Lung (tissue), 11 donors: ENCODE measurements at regions not wholly inside any gene's neighbourhood (a gene's known extent, or its start where the extent isn't known, plus 50 kb on each side); places are given as distances from the start of the nearest gene placed in this dataset.

Source experiments
- ATAC-seq: fragments of 200-7000 bp; cut with Tn5 transposase; one replicate; pipeline ENCODE4 v1.9.1; 2020; ENCODE audit warnings: moderate number of reproducible peaks; ENCODE audit not compliant: insufficient read depth, low FRiP score
- DNase-seq, 3 donors: peaks; one replicate each; pipeline ENCODE4 v3.0.0-alpha.2; 2013 to 2017
- H3K27ac ChIP-seq, 2 donors: one replicate each; pipeline ENCODE4 v1.5.1; 2013; ENCODE audit warnings: mild to moderate bottlenecking in 2 of 2, moderate library complexity in 2 of 2, control low read depth in 1 of 2, inconsistent platforms in 1 of 2, low read depth in 1 of 2, low read length in 1 of 2
- H3K27me3 ChIP-seq, 3 donors: one replicate each; pipeline ENCODE4 v1.5.1; 2013; ENCODE audit warnings: low read length in 2 of 3; ENCODE audit not compliant: control insufficient read depth in 3 of 3, insufficient read depth in 3 of 3
- H3K36me3 ChIP-seq, 4 donors: one replicate each; pipeline ENCODE4 v1.5.1; 2013; ENCODE audit warnings: low read length in 4 of 4, mild to moderate bottlenecking in 1 of 4, moderate library complexity in 1 of 4; ENCODE audit not compliant: control insufficient read depth in 4 of 4, insufficient read depth in 4 of 4
- H3K4me1 ChIP-seq, 5 donors: one replicate each; pipeline ENCODE4 v1.5.1; 2013; ENCODE audit warnings: low read length in 5 of 5, mild to moderate bottlenecking in 2 of 5, moderate library complexity in 1 of 5; ENCODE audit not compliant: control insufficient read depth in 5 of 5, insufficient read depth in 5 of 5
- H3K4me3 ChIP-seq: one replicate; pipeline ENCODE4 v1.5.1; 2013; ENCODE audit warnings: mild to moderate bottlenecking, control low read depth, moderate library complexity
- H3K9ac ChIP-seq, 2 donors: one replicate each; pipeline ENCODE4 v1.5.1; 2013; ENCODE audit warnings: low read length in 2 of 2, control low read depth in 1 of 2; ENCODE audit not compliant: insufficient read depth in 1 of 2
- H3K9me3 ChIP-seq, 4 donors: one replicate each; pipeline ENCODE4 v1.5.1; 2013; ENCODE audit warnings: low read length in 3 of 4, mild to moderate bottlenecking in 1 of 4, moderate library complexity in 1 of 4; ENCODE audit not compliant: control insufficient read depth in 4 of 4, insufficient read depth in 3 of 4
- CTCF ChIP-seq: IDR thresholded peaks from 2 replicates; pipeline ENCODE4 v1.5.1; 2012; ENCODE audit warnings: mild to moderate bottlenecking; ENCODE audit errors: control extremely low read depth, extremely low read depth
- WGBS, 2 donors: extraction: QIAGEN DNeasy Blood & Tissue Kit; methylation state at CpG; one replicate each; pipeline ENCODE4 v1.1.7; 2013; 5-methylcytosine and 5-hydroxymethylcytosine counted together
- donor health status: control.
- donor health status: control.
- donor health status: Bipolar disorder and iron deficiency.
- donor health status: healthy.
- donor health status: DM: yes; HTN: yes; CAD: no.

DNA sequence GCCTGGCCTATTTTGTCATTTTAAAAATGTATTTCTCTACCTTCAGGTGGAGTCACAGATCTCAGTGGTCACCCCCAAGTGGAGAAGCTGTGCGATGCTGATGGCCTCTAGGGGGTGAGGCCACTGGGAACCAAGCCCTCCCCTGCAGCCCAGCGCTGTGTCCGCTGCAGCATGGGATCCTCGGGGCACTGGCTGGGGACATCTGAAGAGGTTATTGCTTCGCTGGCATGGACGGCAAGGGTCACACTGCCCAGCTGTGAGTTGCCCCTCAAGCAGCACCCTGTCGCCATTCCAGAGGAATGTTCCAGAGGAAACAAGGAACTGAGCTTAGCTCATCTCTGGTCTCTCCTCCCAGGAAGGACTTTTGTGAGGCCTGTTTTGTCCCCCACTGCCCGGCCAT, 119.6 kb upstream of the S1PR3 start:
- ATAC-seq = no peak
- H3K4me3 ChIP-seq = no peak overlapping the region
- peaks cover 0 to 5% (median 1%) of the 10 kb centered on the region in 4 donors for H3K9me3 ChIP-seq
- peaks cover 0 to 21% (median 5%) of the 10 kb centered on the region in 5 donors for H3K4me1 ChIP-seq
- TF ChIP-seq CTCF = no peak
- WGBS, 2 donors = 84 to 86% methylated on average over 8 of the region's 8 CpGs
- no peak overlapping the region for H3K27ac ChIP-seq
- H3K36me3 ChIP-seq = no peaks in the 10 kb centered on the region
- DNase-seq = no peak
- no peak overlapping the region for H3K9ac ChIP-seq
- no peaks in the 10 kb centered on the region for H3K27me3 ChIP-seq

DNA sequence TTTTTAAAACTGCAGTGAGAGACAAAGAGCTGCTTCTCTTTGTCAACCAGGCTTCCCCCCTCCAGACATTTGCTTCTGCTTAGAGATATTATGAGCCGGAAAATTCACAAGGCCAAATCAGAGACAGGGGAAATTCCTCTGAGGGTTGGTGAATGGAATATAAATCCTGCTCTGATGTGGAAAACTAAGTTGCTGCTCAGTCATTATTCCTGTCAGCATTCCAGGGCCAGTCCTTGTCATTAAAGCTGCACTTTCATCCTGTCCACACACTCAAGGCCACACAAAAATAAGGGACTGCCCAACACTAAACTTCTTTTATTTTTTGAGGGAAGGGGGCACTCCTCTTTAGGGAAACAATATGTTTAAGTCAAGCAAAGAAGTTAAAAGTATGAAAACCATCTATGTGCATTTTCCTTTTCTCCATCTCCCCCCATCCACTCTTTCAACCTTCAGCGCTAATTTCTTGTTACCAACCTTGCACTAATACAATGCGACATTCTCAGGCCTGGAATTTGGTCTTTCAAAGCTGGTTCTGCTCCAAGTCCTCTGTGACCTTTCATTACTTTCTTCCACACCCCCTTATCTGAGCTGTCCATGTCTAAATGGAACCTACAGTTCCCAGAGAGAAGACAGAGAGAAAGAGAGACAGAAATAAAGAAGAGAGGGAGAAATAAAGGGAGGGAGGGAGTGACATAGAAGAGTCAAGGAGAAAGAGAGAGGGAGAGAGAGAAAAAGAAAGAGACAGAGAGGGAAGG, 118.9 kb upstream of the S1PR3 start:
- H3K4me3 ChIP-seq = no peak overlapping the region
- DNase-seq (peak in 1 of 3 donors; percentile 20), ATAC-seq (no peak)
- peak overlapping the region in 1 of 2 donors; percentile 55 for H3K27ac ChIP-seq
- 73 to 84% methylated on average over 3 of the region's 3 CpGs for WGBS, 2 donors
- no peak overlapping the region for H3K9ac ChIP-seq
- H3K9me3 ChIP-seq = peaks cover 0 to 5% (median 1%) of the 10 kb centered on the region in 4 donors
- no peak for TF ChIP-seq CTCF
- H3K27me3 ChIP-seq = no peaks in the 10 kb centered on the region
- no peaks in the 10 kb centered on the region for H3K36me3 ChIP-seq
- peaks cover 0 to 21% (median 5%) of the 10 kb centered on the region in 5 donors for H3K4me1 ChIP-seq

- Histone ChIP-seq H3K27me3 (no peaks in the 10 kb centered on the region), H3K9ac (no peak overlapping the region), H3K4me3 (no peak overlapping the region), H3K36me3 (no peaks in the 10 kb centered on the region), H3K4me1 (peaks cover 0 to 21% (median 5%) of the 10 kb centered on the region in 5 donors), H3K9me3 (peaks cover 0 to 5% (median under 1%) of the 10 kb centered on the region in 4 donors), H3K27ac (no peak overlapping the region)
- 65 to 82% methylated on average over 10 of the region's 10 CpGs for WGBS, 2 donors
- DNase-seq = no peak
- no peak for ATAC-seq
- no peak for TF ChIP-seq CTCF
Measured at GRCh38 chr9:88873635-88874034, 117.6 kb upstream of the S1PR3 start.
